HCT116 (cell line): ENCODE measurements at regions not wholly inside any gene's neighbourhood (a gene's known extent, or its start where the extent isn't known, plus 50 kb on each side); places are given as distances from the start of the nearest gene placed in this dataset.

ENCODE experiments used
- ATAC-seq: fragments of 200-7000 bp; cut with Tn5 transposase; 2 replicates; pipeline ENCODE4 v1.9.1; 2020; ENCODE audit warnings: mild to moderate bottlenecking, moderate library complexity
- BruUV-seq: library from RNA; stranded (reverse); fragments of 400-500 nt; replicated peaks from 2 replicates; lab custom pipeline; 2021; lab: Mats Ljungman, UMichigan
- CTCF ChIA-PET: fragments of 300-600 bp; sonication (Branson Sonifier 250); formaldehyde crosslinking; loops from one replicate; lab custom pipeline; 2021; ENCODE audit warnings: antibody characterized with exemption; lab: Charles Lee
- POLR2A ChIA-PET: fragments of 300-600, 350-600 bp; sonication (Branson Sonifier 250); formaldehyde crosslinking; loops from one replicate; lab custom pipeline; 2021; ENCODE audit warnings: antibody characterized with exemption; lab: Charles Lee
- RAD21 ChIA-PET, 2 experiments: fragments of 300-600 bp; sonication (Branson Sonifier 250); formaldehyde crosslinking; loops; one replicate each; lab custom pipeline; 2023; ENCODE audit warnings: low total read pairs in 2 of 2; ENCODE audit not compliant: uncharacterized antibody in 2 of 2, unreplicated experiment in 2 of 2, low non-redundant PET in 1 of 2; lab: Charles Lee
- DNase-seq: peaks from one replicate; pipeline ENCODE4 v3.0.0-alpha.2; 2010; ENCODE audit warnings: low read depth, low spot score
- H2AFZ ChIP-seq: fragments of 200-600 bp; shearing (Covaris generic), sonication (generic); 2 replicates; pipeline ENCODE4 v1.6.1; 2017; ENCODE audit warnings: low read depth, mixed run types, mixed read lengths, antibody characterized with exemption, low read length; ENCODE audit not compliant: poor library complexity, severe bottlenecking
- H3K27ac ChIP-seq: 2 replicates; pipeline ENCODE4 v1.5.1; 2012; ENCODE audit warnings: low read depth, low read length
- H3K27me3 ChIP-seq: fragments of 200-600 bp; sonication (generic); 2 replicates; pipeline ENCODE4 v1.6.1; 2016; ENCODE audit warnings: mixed run types, low read length, mixed read lengths; ENCODE audit not compliant: insufficient read depth
- H3K36me3 ChIP-seq, 2 experiments: fragments of 200-500 bp in 1 of 2; fragments of 200-600 bp in 1 of 2; sonication (Bioruptor generic) in 1 of 2; sonication (generic) in 1 of 2; 2 replicates each; pipeline versions ENCODE4 v1.5.1 to v1.6.1; 2014 to 2016; ENCODE audit warnings: low read length in 2 of 2, inconsistent platforms in 1 of 2, mixed read lengths in 1 of 2, mixed run types in 1 of 2; ENCODE audit not compliant: insufficient read depth in 2 of 2, control insufficient read depth in 1 of 2
- H3K4me1 ChIP-seq, 2 experiments: fragments of 200-600 bp in 1 of 2; sonication (generic) in 1 of 2; 2 replicates each; pipeline versions ENCODE4 v1.5.1 to v1.6.1; 2012 to 2017; ENCODE audit warnings: low read length in 2 of 2, inconsistent platforms in 1 of 2, mild to moderate bottlenecking in 1 of 2, mixed read lengths in 1 of 2, mixed run types in 1 of 2, moderate library complexity in 1 of 2; ENCODE audit not compliant: insufficient read depth in 2 of 2, control insufficient read depth in 1 of 2
- H3K4me2 ChIP-seq: fragments of 200-600 bp; sonication (generic); 2 replicates; pipeline ENCODE4 v1.6.1; 2017; ENCODE audit warnings: mixed run types, low read length, mixed read lengths
- H3K4me3 ChIP-seq, 2 experiments: fragments of 200-600 bp in 1 of 2; sonication (generic) in 1 of 2; replicated peaks in 1 of 2; 2 replicates each; pipeline ENCODE4 v1.5.1; 2011 to 2016; ENCODE audit warnings: low read length in 2 of 2, control low read depth in 1 of 2, low read depth in 1 of 2, mild to moderate bottlenecking in 1 of 2, mixed read lengths in 1 of 2, mixed run types in 1 of 2
- H3K79me2 ChIP-seq: fragments of 200-600 bp; sonication (generic); 2 replicates; pipeline ENCODE4 v1.6.1; 2017; ENCODE audit warnings: mild to moderate bottlenecking, mixed run types, low read length, moderate library complexity, mixed read lengths; ENCODE audit not compliant: insufficient read depth
- H3K9ac ChIP-seq: fragments of 200-600 bp; sonication (generic); 2 replicates; pipeline ENCODE4 v1.6.1; 2016; ENCODE audit warnings: low read length, mixed read lengths
- H3K9me2 ChIP-seq: fragments of 200-600 bp; sonication (generic), shearing (Covaris generic); 2 replicates; pipeline ENCODE4 v1.6.1; 2017; ENCODE audit warnings: mixed run types, mild to moderate bottlenecking, moderate library complexity; ENCODE audit not compliant: insufficient read depth
- H3K9me3 ChIP-seq, 2 experiments: fragments of 200-500 bp in 1 of 2; fragments of 200-600 bp in 1 of 2; sonication (Bioruptor generic) in 1 of 2; sonication (generic) in 1 of 2; 2 replicates each; pipeline ENCODE4 v1.6.1; 2014 to 2017; ENCODE audit warnings: low read length in 2 of 2, mixed read lengths in 2 of 2, inconsistent platforms in 1 of 2, low read depth in 1 of 2, mild to moderate bottlenecking in 1 of 2, mixed run types in 1 of 2, moderate library complexity in 1 of 2; ENCODE audit not compliant: control insufficient read depth in 1 of 2, insufficient read depth in 1 of 2
- H4K20me1 ChIP-seq: fragments of 200-600 bp; sonication (generic), shearing (Covaris generic); 2 replicates; pipeline ENCODE4 v1.6.1; 2017; ENCODE audit warnings: mixed run types, mild to moderate bottlenecking, moderate library complexity; ENCODE audit not compliant: insufficient read depth
- ATF3 ChIP-seq: IDR thresholded peaks from 2 replicates; pipeline ENCODE4 v1.6.1; 2012
- EGR1 ChIP-seq: IDR thresholded peaks from 2 replicates; pipeline ENCODE4 v1.6.1; 2012; ENCODE audit warnings: low read depth
- EZH2 ChIP-seq: fragments of 200-600 bp; sonication (generic); IDR thresholded peaks from 2 replicates; pipeline ENCODE4 v1.6.1; 2017; ENCODE audit warnings: antibody characterized with exemption, mixed run types
- EZH2phosphoT487 ChIP-seq: fragments of 200-600 bp; IDR thresholded peaks from 2 replicates; pipeline ENCODE4 v1.6.1; 2018; ENCODE audit warnings: antibody characterized with exemption, borderline replicate concordance
- JUND ChIP-seq: IDR thresholded peaks from 2 replicates; pipeline ENCODE4 v1.6.1; 2012
- MAX ChIP-seq: IDR thresholded peaks from 2 replicates; pipeline ENCODE4 v1.6.1; 2012
- POLR2A ChIP-seq: IDR thresholded peaks from 2 replicates; pipeline ENCODE4 v1.7.0; 2011; ENCODE audit warnings: borderline replicate concordance; ENCODE audit not compliant: insufficient read depth, insufficient read length; ENCODE audit errors: extremely low read depth
- POLR2AphosphoS5 ChIP-seq: IDR thresholded peaks from 2 replicates; pipeline ENCODE4 v1.6.1; 2011; ENCODE audit warnings: mild to moderate bottlenecking, low read depth, low read length, moderate library complexity
- REST ChIP-seq: IDR thresholded peaks from 2 replicates; pipeline ENCODE4 v1.6.1; 2012; ENCODE audit warnings: low read depth
- SIN3A ChIP-seq: IDR thresholded peaks from 2 replicates; pipeline ENCODE4 v1.6.1; 2012; ENCODE audit warnings: low read depth
- SP1 ChIP-seq: IDR thresholded peaks from 2 replicates; pipeline ENCODE4 v1.6.1; 2012; ENCODE audit warnings: low read depth
- SRF ChIP-seq: IDR thresholded peaks from 2 replicates; pipeline ENCODE4 v1.6.1; 2012; ENCODE audit warnings: low read depth
- TCF7L2 ChIP-seq: IDR thresholded peaks from 2 replicates; pipeline ENCODE4 v1.7.0; 2011; ENCODE audit warnings: borderline replicate concordance, inconsistent platforms; ENCODE audit not compliant: insufficient read depth, insufficient read length; ENCODE audit errors: extremely low read depth
- YY1 ChIP-seq: IDR thresholded peaks from 2 replicates; pipeline ENCODE4 v1.6.1; 2011; ENCODE audit warnings: low read length, low read depth, moderate library complexity, mild to moderate bottlenecking; ENCODE audit not compliant: insufficient replicate concordance; ENCODE audit errors: extremely low read depth
- ZNF274 ChIP-seq: fragments of 200-500 bp; sonication (Bioruptor generic); IDR thresholded peaks from 2 replicates; pipeline ENCODE4 v1.6.1; 2014; ENCODE audit warnings: mild to moderate bottlenecking, low read depth, low read length, inconsistent platforms
- intact Hi-C: fragments of 100-400 bp; cut with micrococcal nuclease; formaldehyde crosslinking; loops from 2 replicates; pipeline ENCODE4 v1.10.0; 2022

GRCh38 chr20:60252866-60253265, 294.6 kb downstream of the CDH26 start:
- BruUV-seq = no TSS peak
- H3K27me3 ChIP-seq = no peaks in the 10 kb centered on the region
- H3K4me1 ChIP-seq = no peaks in the 10 kb centered on the region; a peak in 1 of 4 replicates
- H3K27ac ChIP-seq = no peak overlapping the region
- RAD21 ChIA-PET = no interaction called here
- no peaks in the 10 kb centered on the region for H3K36me3 ChIP-seq
- H4K20me1 ChIP-seq = no peaks in the 10 kb centered on the region
- no peak overlapping the region for H3K9ac ChIP-seq
- H3K9me3 ChIP-seq = no peaks in the 10 kb centered on the region; a peak in 1 of 4 replicates
- no peaks in the 10 kb centered on the region for H3K9me2 ChIP-seq
- no peak overlapping the region for H2AFZ ChIP-seq
- TF ChIP-seq SRF (no peak), ZNF274 (no peak), POLR2A (no peak), MAX (no peak), ATF3 (no peak), EZH2 (no peak), EGR1 (no peak), EZH2phosphoT487 (no peak), POLR2AphosphoS5 (no peak), YY1 (no peak), SIN3A (no peak), TCF7L2 (no peak), REST (no peak), JUND (no peak), SP1 (no peak)
- intact Hi-C loops = no loop called here
- H3K4me2 ChIP-seq = no peak overlapping the region
- DNase-seq = no peak
- POLR2A ChIA-PET = no interaction called here
- CTCF ChIA-PET = no interaction called here
- no peak overlapping the region for H3K4me3 ChIP-seq
- no peak for ATAC-seq
- H3K79me2 ChIP-seq = no peaks in the 10 kb centered on the region
